ENCODE measurements at regions not wholly inside any gene's neighbourhood (a gene's known extent, or its start where the extent isn't known, plus 50 kb on each side); places are given as distances from the start of the nearest gene placed in this dataset.
"Not testable (repeated sequence)": the region's sequence is repeated elsewhere in the genome, so short reads cannot be mapped to it uniquely, and the experiment has no call there.

DNA sequence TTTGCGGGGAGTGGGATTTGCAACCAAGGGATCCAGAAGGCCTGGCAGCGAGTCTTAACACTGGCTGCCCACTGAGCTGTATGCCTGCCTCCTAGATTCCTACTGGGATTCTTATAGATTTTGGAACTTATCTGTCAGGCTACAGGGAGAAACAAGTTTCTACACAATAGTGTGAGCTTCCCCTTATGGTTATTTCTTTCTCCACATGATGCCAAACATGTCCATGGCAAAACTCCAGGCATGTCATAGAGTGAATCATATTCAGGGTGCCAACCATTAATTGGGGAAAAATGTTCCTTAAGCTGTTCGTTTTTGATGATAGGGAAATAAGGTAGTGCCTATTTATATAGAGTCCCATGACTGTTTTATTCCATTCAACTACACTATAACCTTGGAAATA is 1185.2 kb upstream of the CELF4 start:
- intact Hi-C loops (cut with DNase I) = no loop called here
- Histone ChIP-seq H3K9me3 (no peaks in the 10 kb centered on the region), H3K4me1 (no peaks in the 10 kb centered on the region), H3K4me3 (no peak overlapping the region), H3K27me3 (ENCODE audit: low read depth) (no peaks in the 10 kb centered on the region), H3K36me3 (no peaks in the 10 kb centered on the region), H3K27ac (no peak overlapping the region)
- DNase-seq (no peak), ATAC-seq (no peak)
- TF ChIP-seq, protein P1, sequence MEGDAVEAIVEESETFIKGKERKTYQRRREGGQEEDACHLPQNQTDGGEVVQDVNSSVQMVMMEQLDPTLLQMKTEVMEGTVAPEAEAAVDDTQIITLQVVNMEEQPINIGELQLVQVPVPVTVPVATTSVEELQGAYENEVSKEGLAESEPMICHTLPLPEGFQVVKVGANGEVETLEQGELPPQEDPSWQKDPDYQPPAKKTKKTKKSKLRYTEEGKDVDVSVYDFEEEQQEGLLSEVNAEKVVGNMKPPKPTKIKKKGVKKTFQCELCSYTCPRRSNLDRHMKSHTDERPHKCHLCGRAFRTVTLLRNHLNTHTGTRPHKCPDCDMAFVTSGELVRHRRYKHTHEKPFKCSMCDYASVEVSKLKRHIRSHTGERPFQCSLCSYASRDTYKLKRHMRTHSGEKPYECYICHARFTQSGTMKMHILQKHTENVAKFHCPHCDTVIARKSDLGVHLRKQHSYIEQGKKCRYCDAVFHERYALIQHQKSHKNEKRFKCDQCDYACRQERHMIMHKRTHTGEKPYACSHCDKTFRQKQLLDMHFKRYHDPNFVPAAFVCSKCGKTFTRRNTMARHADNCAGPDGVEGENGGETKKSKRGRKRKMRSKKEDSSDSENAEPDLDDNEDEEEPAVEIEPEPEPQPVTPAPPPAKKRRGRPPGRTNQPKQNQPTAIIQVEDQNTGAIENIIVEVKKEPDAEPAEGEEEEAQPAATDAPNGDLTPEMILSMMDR (IDR thresholded peaks at IDR 0.05) = no peak

DNA sequence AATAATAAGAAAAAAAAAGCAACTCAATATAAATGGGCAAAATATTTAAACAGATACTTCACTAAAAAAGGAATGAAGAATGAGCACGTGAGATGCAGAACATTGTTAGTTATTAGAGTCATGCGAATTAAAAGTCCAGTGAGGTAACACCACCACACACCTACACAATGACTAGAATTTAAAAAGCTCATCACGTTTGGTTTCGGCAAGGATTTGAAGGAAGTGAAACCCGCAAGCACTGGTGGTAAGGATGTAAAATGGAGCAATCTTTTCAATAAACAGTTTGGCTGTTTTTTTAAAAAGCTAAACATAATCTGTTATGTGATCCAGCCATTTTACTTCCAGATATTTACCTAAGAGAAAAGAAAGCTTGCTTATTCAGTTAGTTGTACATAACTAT is 1181.6 kb upstream of the CELF4 start:
- no peak for ATAC-seq

DNA sequence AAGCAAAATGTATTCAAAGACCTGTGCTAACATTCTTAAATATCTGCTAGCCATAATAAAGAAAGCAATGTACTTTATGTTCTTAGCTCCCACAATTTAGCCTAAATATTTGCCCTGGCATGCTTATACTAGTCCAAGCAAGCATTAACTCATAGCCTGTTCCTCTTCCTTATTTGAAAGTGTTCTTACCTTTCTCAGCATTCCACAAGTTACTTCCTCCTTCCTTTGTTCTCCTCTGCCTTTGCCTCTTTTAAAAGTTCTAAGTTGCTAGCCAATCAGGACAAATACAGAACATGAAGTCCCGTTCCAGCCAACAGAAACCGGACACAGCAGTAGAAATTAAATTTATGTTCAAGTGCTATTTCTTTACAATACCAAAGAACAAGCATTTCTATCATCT is 1154.6 kb upstream of the CELF4 start:
- ATAC-seq; H3K4me1 ChIP-seq; H3K9me3 ChIP-seq; H3K36me3 ChIP-seq; H3K4me3 ChIP-seq; H3K27ac ChIP-seq; DNase-seq; H3K27me3 ChIP-seq (ENCODE audit: low read depth); intact Hi-C loops (cut with DNase I): not testable (repeated sequence)

More for the DNA sequence above, 1181.6 kb upstream of the CELF4 start:
- Histone ChIP-seq H3K27ac (no peak overlapping the region), H3K4me1 (no peaks in the 10 kb centered on the region), H3K4me3 (no peak overlapping the region), H3K36me3 (no peaks in the 10 kb centered on the region), H3K27me3 (ENCODE audit: low read depth) (no peaks in the 10 kb centered on the region), H3K9me3 (no peaks in the 10 kb centered on the region)
- intact Hi-C loops (cut with DNase I) = no loop called here
- TF ChIP-seq, protein P1 (IDR thresholded peaks at IDR 0.05) = no peak
- DNase-seq = no peak

DNA sequence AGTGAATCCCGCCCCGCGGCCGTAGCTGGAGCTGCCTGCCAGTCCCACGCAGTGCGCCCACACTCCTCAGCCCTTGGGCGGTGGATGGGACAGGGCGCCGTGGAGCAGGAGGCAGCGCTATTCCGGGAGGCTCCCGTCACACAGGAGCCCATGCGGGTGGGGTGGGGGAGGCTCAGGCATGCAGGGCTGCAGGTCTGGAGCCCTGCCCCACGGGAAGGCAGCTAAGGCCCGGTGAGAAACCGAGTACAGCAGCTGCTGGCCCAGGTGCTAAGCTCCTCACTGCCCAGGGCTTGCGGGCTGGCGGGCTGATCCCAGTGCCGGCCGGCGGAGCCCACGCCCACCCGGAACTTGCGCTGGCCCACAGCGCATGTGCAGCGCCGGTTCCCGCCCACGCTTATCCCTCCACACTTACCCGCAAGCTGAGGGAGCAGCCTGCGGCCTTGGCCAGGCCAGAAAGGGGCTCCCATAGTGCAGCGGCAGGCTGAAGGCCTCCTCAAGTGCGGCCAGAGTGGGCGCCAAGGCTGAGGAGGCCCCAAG is 1152.8 kb upstream of the CELF4 start:
- ATAC-seq = no peak
- Histone ChIP-seq H3K9me3 (no peaks in the 10 kb centered on the region), H3K27me3 (ENCODE audit: low read depth) (no peaks in the 10 kb centered on the region), H3K4me3 (no peak overlapping the region), H3K27ac (no peak overlapping the region), H3K4me1 (no peaks in the 10 kb centered on the region), H3K36me3 (no peaks in the 10 kb centered on the region)
- TF ChIP-seq, protein P1 (IDR thresholded peaks at IDR 0.05) = no peak
- peak; percentile 32 for DNase-seq
- intact Hi-C loops (cut with DNase I) = no loop called here

DNA sequence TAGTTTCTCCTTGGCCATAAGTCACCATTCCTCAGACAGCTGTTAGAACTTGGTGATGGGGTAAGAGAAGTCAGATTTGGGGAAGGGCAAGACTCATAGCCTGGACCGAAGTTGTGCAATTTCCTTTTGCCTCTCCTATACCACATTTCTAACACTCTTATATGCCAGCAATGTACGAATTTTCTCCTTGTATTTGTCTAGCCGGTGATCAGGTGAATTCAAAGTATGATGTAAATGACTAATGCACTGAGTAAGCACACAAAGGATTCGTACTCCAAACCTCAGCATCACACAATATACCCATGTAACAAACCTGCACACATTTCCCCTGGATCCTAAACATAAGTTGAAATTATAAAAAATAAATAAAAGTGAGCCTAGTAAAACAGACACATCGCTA is 1143.5 kb upstream of the CELF4 start:
- Histone ChIP-seq H3K27ac (no peak overlapping the region), H3K4me1 (no peaks in the 10 kb centered on the region), H3K4me3 (no peak overlapping the region), H3K27me3 (ENCODE audit: low read depth) (no peaks in the 10 kb centered on the region), H3K36me3 (no peaks in the 10 kb centered on the region), H3K9me3 (no peaks in the 10 kb centered on the region)
- ATAC-seq (no peak), DNase-seq (no peak)
- intact Hi-C loops (cut with DNase I) = no loop called here
- TF ChIP-seq, protein P1 (IDR thresholded peaks at IDR 0.05) = no peak

DNA sequence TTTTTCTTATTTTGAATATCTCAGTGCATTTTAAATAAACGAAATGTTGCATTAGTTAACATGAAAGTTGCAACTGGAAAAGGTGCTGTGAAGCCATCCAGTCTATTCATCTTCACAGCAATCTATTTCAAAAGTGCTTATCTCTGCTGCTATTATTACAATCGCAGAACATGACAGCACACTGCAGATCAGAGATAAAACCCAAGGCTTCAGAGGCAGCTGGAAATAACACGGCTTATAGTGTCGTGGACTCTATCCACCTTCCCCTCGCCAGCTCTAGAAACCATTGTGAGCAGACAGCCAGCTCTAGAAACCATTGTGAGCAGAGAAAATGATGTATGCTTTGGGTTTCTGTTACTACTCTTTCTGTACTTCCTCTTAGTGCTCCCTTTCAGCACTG is 1140.8 kb upstream of the CELF4 start:
- H3K4me3 ChIP-seq = no peak overlapping the region
- H3K4me1 ChIP-seq = no peaks in the 10 kb centered on the region
- no peaks in the 10 kb centered on the region for H3K36me3 ChIP-seq
- intact Hi-C loops (cut with DNase I) = no loop called here
- H3K27ac ChIP-seq = no peak overlapping the region
- no peak for DNase-seq
- ATAC-seq = no peak
- TF ChIP-seq, protein P1 (IDR thresholded peaks at IDR 0.05) = no peak
- H3K9me3 ChIP-seq = no peaks in the 10 kb centered on the region
- no peaks in the 10 kb centered on the region for H3K27me3 ChIP-seq (ENCODE audit: low read depth)
